Stomach (tissue), 8 donors: ENCODE measurements at regions not wholly inside any gene's neighbourhood (a gene's known extent, or its start where the extent isn't known, plus 50 kb on each side); places are given as distances from the start of the nearest gene placed in this dataset.
A peak's percentile ranks its signal among the peaks of the same experiment; 100 is the strongest.

ENCODE experiments used
- DNase-seq, 2 donors: peaks; one replicate each; pipeline versions ENCODE4 v3.0.0 to v3.0.0-alpha.2; 2013 to 2019
- H3K27ac ChIP-seq, 5 donors: fragments of 200-600 bp in 4 of 5; sonication (generic) in 4 of 5; one replicate each; pipeline ENCODE4 v1.5.1; 2013 to 2019; ENCODE audit warnings: mild to moderate bottlenecking in 1 of 5, moderate library complexity in 1 of 5
- H3K27me3 ChIP-seq, 3 donors: fragments of 200-600 bp; sonication (generic); one replicate each; pipeline ENCODE4 v1.5.1; 2017 to 2019; ENCODE audit warnings: mixed run types in 1 of 3
- H3K36me3 ChIP-seq, 4 donors: fragments of 200-600 bp; sonication (generic); 1 replicate in 3 of 4; 2 replicates in 1 of 4; pipeline ENCODE4 v1.5.1; 2016 to 2019
- H3K4me1 ChIP-seq, 4 donors: fragments of 200-600 bp; sonication (generic); one replicate each; pipeline ENCODE4 v1.5.1; 2016 to 2019
- H3K4me3 ChIP-seq, 4 donors: fragments of 200-600 bp; sonication (generic) in 3 of 4; one replicate each; pipeline ENCODE4 v1.5.1; 2016 to 2019; ENCODE audit warnings: mild to moderate bottlenecking in 1 of 4
- H3K9me3 ChIP-seq, 4 donors: fragments of 200-600 bp; sonication (generic); one replicate each; pipeline ENCODE4 v1.5.1; 2016 to 2019
- EP300 ChIP-seq: sonication (generic); formaldehyde crosslinking; IDR thresholded peaks from one replicate; pipeline ENCODE4 v1.6.1; 2017; ENCODE audit warnings: antibody characterized with exemption
- POLR2A ChIP-seq, 4 donors: fragments of 450-650 bp; IDR thresholded peaks; one replicate each; pipeline ENCODE4 v1.6.1; 2016; ENCODE audit warnings: antibody characterized with exemption in 4 of 4, control low read depth in 2 of 4, mild to moderate bottlenecking in 1 of 4, moderate library complexity in 1 of 4
- POLR2AphosphoS5 ChIP-seq, 3 donors: sonication (generic); formaldehyde crosslinking; IDR thresholded peaks; one replicate each; pipeline ENCODE4 v1.6.1; 2016; ENCODE audit warnings: antibody characterized with exemption in 3 of 3
- WGBS, 5 donors: extraction: QIAGEN DNeasy Blood & Tissue Kit in 3 of 5; methylation state at CpG; one replicate each; pipeline versions ENCODE4 v1.1.5 to v1.1.7; 2013 to 2018; 5-methylcytosine and 5-hydroxymethylcytosine counted together
- intact Hi-C: fragments of 100-400 bp; cut with DNase I; formaldehyde crosslinking; loops from one replicate; pipeline ENCODE4 v1.15.1; 2023; ENCODE audit warnings: low total_unique reads
- TF ChIP-seq, protein P1 (sequence below), 7 experiments: fragments of 450-650 bp in 4 of 7; fragments of 200-600 bp in 3 of 7; sonication (generic) in 3 of 7; IDR thresholded peaks; one replicate each; pipeline ENCODE4 v1.5.1; 2016 to 2019; ENCODE audit warnings: antibody characterized with exemption in 7 of 7, control low read depth in 2 of 7, mild to moderate bottlenecking in 1 of 7
- donor health status: healthy with polysubstance abuse.
- donor health status: Bipolar disorder and iron deficiency.
- donor health status: healthy.

DNA sequence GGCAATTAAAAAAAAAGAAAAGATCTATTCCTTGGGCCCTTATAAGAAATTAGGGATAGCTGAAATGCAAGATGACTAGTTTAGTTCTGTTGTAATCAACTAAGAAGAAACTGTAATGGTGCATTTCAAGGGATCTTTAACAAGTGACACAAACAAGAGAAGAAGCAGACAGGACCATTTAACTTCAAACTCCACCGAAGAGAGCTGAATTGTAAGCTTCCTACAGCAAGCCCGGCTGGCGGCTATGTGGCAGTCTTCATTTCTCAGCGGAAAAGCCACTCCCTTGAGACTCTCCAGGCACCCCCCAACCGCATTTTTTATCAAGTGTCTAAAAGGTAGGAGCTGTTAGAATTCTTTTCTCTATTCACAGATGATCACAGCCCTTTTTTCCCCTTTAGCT, 305.2 kb upstream of the ZNF507 start:
- intact Hi-C loops: no loop called here
- 58 to 72% (median 60%) methylated on average over 5 of the region's 5 CpGs for WGBS, 5 donors
- H3K4me1 ChIP-seq: peaks cover 0 to 24% (median 6%) of the 10 kb centered on the region in 4 donors

DNA sequence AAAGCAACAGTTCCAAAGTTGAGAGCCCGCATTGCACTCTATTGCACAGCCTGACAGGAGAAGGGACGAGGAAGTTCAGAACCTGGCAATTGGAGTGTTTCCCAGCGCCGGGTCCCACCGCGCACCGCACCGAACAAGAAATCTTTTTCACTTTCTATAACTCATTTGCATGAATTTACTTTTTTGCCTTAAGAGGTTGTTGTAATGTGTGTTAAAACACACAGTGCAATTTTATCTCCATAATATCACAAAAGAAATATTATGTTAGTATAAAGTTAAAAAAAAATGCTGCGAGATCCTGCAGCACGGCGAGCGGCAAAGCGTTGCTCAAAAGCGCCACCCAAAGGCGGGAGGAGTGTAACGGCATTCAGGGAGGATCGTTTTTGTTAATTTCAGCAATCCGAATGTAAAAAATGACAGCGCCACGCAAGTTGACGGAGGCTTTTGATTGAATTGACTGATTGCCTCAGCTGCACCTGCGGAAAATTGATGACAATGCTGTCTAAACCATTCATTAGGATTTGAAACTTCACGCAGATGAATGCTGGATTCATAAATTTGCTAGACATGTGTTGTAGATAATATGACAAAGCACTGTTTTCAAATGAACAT, 303.6 kb upstream of the ZNF507 start:
- peak in 1 of 2 donors; percentile 86 for DNase-seq
- Histone ChIP-seq H3K4me3 (peak overlapping the region; percentile 27 to 31 (median 28)), H3K27me3 (peaks cover 3 to 58% (median 12%) of the 10 kb centered on the region in 3 donors), H3K27ac (no peak overlapping the region), H3K9me3 (no peaks in the 10 kb centered on the region), H3K36me3 (no peaks in the 10 kb centered on the region), H3K4me1 (peaks cover 0 to 24% (median 6%) of the 10 kb centered on the region in 4 donors)
- intact Hi-C loops: no loop called here
- TF ChIP-seq EP300: no peak
- TF ChIP-seq, protein P1, sequence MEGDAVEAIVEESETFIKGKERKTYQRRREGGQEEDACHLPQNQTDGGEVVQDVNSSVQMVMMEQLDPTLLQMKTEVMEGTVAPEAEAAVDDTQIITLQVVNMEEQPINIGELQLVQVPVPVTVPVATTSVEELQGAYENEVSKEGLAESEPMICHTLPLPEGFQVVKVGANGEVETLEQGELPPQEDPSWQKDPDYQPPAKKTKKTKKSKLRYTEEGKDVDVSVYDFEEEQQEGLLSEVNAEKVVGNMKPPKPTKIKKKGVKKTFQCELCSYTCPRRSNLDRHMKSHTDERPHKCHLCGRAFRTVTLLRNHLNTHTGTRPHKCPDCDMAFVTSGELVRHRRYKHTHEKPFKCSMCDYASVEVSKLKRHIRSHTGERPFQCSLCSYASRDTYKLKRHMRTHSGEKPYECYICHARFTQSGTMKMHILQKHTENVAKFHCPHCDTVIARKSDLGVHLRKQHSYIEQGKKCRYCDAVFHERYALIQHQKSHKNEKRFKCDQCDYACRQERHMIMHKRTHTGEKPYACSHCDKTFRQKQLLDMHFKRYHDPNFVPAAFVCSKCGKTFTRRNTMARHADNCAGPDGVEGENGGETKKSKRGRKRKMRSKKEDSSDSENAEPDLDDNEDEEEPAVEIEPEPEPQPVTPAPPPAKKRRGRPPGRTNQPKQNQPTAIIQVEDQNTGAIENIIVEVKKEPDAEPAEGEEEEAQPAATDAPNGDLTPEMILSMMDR (IDR thresholded peaks at IDR 0.05): peak in 4 of 7 experiments; percentile 43 to 58 (median 52)
- WGBS, 5 donors: 2 to 4% (median 3%) methylated on average over 23 of the region's 23 CpGs

More for the DNA sequence above, 305.2 kb upstream of the ZNF507 start:
- Histone ChIP-seq H3K27me3 (peaks cover 3 to 57% (median 12%) of the 10 kb centered on the region in 3 donors), H3K4me3 (no peak overlapping the region), H3K36me3 (no peaks in the 10 kb centered on the region), H3K9me3 (no peaks in the 10 kb centered on the region), H3K27ac (no peak overlapping the region)
- DNase-seq: no peak
- TF ChIP-seq EP300 (no peak), POLR2AphosphoS5 (IDR thresholded peaks at IDR 0.05) (no peak), POLR2A (IDR thresholded peaks at IDR 0.05) (no peak)
- TF ChIP-seq, protein P1 (IDR thresholded peaks at IDR 0.05): no peak

DNA sequence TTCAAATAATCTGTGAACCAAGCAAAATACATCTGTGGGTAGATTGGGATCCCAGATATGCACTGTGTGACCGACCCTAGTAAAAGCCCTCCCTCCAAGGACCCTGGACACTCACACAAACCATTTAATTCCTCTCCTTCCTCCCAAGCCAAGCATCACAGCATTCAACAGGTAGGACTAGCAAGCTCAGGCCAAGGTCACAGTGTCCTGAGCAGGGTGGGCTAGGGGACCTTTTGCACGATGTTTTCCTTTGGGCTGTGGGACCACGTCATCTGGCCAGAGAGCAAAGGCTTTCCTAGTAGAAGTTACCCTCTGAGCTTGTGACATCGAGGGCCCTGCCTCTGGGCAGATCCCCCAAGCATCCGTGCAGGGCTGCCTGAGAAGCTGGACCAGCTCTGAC, 297.6 kb upstream of the ZNF507 start:
- H3K27ac ChIP-seq: no peak overlapping the region
- H3K9me3 ChIP-seq: no peaks in the 10 kb centered on the region
- H3K36me3 ChIP-seq: no peaks in the 10 kb centered on the region
- intact Hi-C loops: no loop called here
- TF ChIP-seq POLR2A (IDR thresholded peaks at IDR 0.05) (no peak), POLR2AphosphoS5 (IDR thresholded peaks at IDR 0.05) (no peak), EP300 (no peak)
- TF ChIP-seq, protein P1 (IDR thresholded peaks at IDR 0.05): no peak
- H3K27me3 ChIP-seq: peaks cover 3 to 54% (median 4%) of the 10 kb centered on the region in 3 donors
- no peak for DNase-seq
- no peaks in the 10 kb centered on the region for H3K4me1 ChIP-seq
- 58 to 81% (median 73%) methylated on average over 5 of the region's 5 CpGs for WGBS, 5 donors
- no peak overlapping the region for H3K4me3 ChIP-seq

DNA sequence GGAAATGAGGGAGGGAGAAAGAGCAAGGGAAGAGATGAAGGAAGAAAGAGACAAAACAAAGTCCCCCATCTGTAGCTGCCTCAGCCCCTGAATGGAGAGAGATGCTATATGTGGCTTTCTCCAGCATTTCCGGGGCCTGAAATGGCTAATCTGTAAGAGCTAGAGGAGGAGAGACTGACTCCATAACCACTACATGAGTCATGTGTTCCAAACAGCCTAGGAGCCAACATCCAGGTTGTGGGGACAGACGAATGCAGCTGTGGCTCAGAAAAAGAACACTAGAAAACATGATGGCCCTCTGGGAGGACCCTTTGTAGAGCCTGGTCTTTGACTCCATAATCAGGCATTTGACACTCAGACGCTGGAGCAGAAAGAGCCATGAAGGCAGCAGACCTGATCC, 292.0 kb upstream of the ZNF507 start:
- no peaks in the 10 kb centered on the region for H3K36me3 ChIP-seq
- DNase-seq: no peak
- H3K9me3 ChIP-seq: no peaks in the 10 kb centered on the region
- TF ChIP-seq POLR2A (IDR thresholded peaks at IDR 0.05): no peak
- peaks cover 0 to 38% (median 0%) of the 10 kb centered on the region in 3 donors for H3K27me3 ChIP-seq
- no peaks in the 10 kb centered on the region for H3K4me1 ChIP-seq
- no peak overlapping the region for H3K27ac ChIP-seq
- intact Hi-C loops: no loop called here
- WGBS, 5 donors: 70 to 81% (median 73%) methylated on average over 3 of the region's 3 CpGs
- no peak overlapping the region for H3K4me3 ChIP-seq

DNA sequence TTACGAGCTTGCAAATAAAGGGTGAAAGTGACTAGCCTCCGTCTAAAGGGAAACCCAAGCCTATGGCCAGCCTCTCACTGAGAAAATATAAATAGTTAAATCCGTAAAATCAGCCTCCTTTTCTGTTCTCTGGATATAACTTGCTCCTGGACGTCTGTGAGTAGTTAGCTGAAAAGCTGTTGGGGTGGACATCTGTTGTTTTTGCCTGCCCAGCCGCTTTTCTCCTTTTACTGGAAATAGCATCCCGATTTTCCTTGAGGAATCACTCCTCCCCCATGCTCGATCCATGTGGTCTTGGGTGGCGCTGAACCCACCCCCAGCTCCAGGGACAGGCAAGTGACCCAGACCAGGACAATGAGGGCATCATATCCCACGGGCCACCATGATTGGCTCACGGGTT, 291.5 kb upstream of the ZNF507 start:
- DNase-seq: no peak
- no peaks in the 10 kb centered on the region for H3K9me3 ChIP-seq
- 68 to 80% (median 78%) methylated on average over 10 of the region's 10 CpGs for WGBS, 5 donors
- no peaks in the 10 kb centered on the region for H3K36me3 ChIP-seq
- H3K4me3 ChIP-seq: no peak overlapping the region
- no peak overlapping the region for H3K27ac ChIP-seq
- H3K4me1 ChIP-seq: no peaks in the 10 kb centered on the region
- TF ChIP-seq POLR2A (IDR thresholded peaks at IDR 0.05): no peak
- TF ChIP-seq, protein P1 (IDR thresholded peaks at IDR 0.05): no peak
- no peak for TF ChIP-seq EP300
- no peak for TF ChIP-seq POLR2AphosphoS5 (IDR thresholded peaks at IDR 0.05)
- intact Hi-C loops: no loop called here
- peaks cover 0 to 40% (median 0%) of the 10 kb centered on the region in 3 donors for H3K27me3 ChIP-seq
